ENCODE measurements at regions not wholly inside any gene's neighbourhood (a gene's known extent, or its start where the extent isn't known, plus 50 kb on each side); places are given as distances from the start of the nearest gene placed in this dataset.

- TF ChIP-seq CTCF (IDR thresholded peaks at IDR 0.05) (no peak), EZH2 (IDR thresholded peaks at IDR 0.05; ENCODE audit: borderline replicate concordance, insufficient read depth, low read depth, low read length, poor library complexity, severe bottlenecking) (no peak)
Measured at GRCh38 chr3:163817015-163817414, 1261.3 kb downstream of the SI start.

All from B cell (primary cell).